ENCODE measurements at regions not wholly inside any gene's neighbourhood (a gene's known extent, or its start where the extent isn't known, plus 50 kb on each side); places are given as distances from the start of the nearest gene placed in this dataset.
A peak's percentile ranks its signal among the peaks of the same experiment; 100 is the strongest.

GRCh38 chr16:73365016-73365551 lies 317.2 kb upstream of the ZFHX3 start:
- no CpG with 5 or more reads among the region's 9 CpGs for WGBS (ENCODE audit: insufficient coverage, low lambda C conversion rate)
- Histone ChIP-seq H3K27me3 (ENCODE audit: control insufficient read depth, insufficient read depth, low read length) (no peaks in the 10 kb centered on the region), H3K27ac (ENCODE audit: low read length) (no peak overlapping the region), H3K36me3 (ENCODE audit: control insufficient read depth, insufficient read depth, low read length) (no peaks in the 10 kb centered on the region), H3K4me1 (ENCODE audit: control insufficient read depth, insufficient read depth, low read length) (peaks cover 10% of the 10 kb centered on the region), H3K9me3 (ENCODE audit: control insufficient read depth, low read depth, low read length) (no peaks in the 10 kb centered on the region), H3K4me3 (ENCODE audit: low read length) (no peak overlapping the region)
- DNase-seq = peak; percentile 60 to 81

DNA sequence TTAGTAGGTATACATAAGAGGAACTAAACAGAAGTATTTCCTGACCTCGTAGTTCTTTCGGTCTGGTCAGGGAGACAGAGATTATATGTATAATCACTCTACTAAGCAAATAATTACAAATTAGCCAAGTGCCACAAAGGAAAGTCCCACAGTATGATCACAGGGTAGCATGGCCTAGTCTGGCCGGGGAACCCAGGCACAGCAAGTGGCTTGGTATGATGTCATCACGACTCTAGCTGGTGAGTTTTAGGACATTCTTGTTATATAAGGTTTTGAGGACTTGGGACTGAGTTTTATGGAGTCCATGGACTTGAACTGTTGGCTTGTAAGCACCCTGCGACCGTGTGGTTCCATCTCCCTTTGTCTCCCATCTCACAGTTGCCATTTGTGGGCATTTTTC lies 316.5 kb upstream of the ZFHX3 start:
- Histone ChIP-seq H3K4me3 (ENCODE audit: low read length) (no peak overlapping the region), H3K27me3 (ENCODE audit: control insufficient read depth, insufficient read depth, low read length) (no peaks in the 10 kb centered on the region), H3K36me3 (ENCODE audit: control insufficient read depth, insufficient read depth, low read length) (no peaks in the 10 kb centered on the region), H3K9me3 (ENCODE audit: control insufficient read depth, low read depth, low read length) (no peaks in the 10 kb centered on the region), H3K4me1 (ENCODE audit: control insufficient read depth, insufficient read depth, low read length) (peaks cover 10% of the 10 kb centered on the region), H3K27ac (ENCODE audit: low read length) (no peak overlapping the region)
- peak in 1 of 2 donors; percentile 40 for DNase-seq
- WGBS (ENCODE audit: insufficient coverage, low lambda C conversion rate) = 60% methylated on average over 1 of the region's 6 CpGs

DNA sequence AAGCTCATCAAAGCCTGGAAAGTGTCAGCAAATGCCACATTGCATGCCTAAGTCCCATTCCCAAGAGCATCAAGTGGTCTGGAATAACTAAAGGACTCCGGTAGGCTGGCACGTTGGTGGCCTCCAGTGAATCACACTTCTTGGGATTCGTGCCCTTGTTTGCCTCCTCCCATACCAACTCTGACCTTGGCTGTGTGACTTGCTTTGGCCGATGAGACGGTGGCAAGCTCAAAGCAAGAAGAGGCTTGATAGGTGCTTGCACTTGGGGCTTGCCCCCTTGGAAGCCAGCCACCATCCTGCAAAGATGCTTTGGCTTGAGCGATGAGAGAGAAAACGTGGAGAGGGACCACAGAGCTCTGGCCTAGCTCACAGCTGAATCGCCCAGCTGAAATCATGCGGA lies 313.1 kb upstream of the ZFHX3 start:
- H3K27me3 ChIP-seq (ENCODE audit: control insufficient read depth, insufficient read depth, low read length) = no peaks in the 10 kb centered on the region
- H3K27ac ChIP-seq (ENCODE audit: low read length) = no peak overlapping the region
- WGBS (ENCODE audit: insufficient coverage, low lambda C conversion rate) = 100% methylated on average over 1 of the region's 9 CpGs
- no peaks in the 10 kb centered on the region for H3K9me3 ChIP-seq (ENCODE audit: control insufficient read depth, low read depth, low read length)
- H3K4me1 ChIP-seq (ENCODE audit: control insufficient read depth, insufficient read depth, low read length) = peaks cover 10% of the 10 kb centered on the region
- DNase-seq = no peak
- no peak overlapping the region for H3K4me3 ChIP-seq (ENCODE audit: low read length)
- no peaks in the 10 kb centered on the region for H3K36me3 ChIP-seq (ENCODE audit: control insufficient read depth, insufficient read depth, low read length)

DNA sequence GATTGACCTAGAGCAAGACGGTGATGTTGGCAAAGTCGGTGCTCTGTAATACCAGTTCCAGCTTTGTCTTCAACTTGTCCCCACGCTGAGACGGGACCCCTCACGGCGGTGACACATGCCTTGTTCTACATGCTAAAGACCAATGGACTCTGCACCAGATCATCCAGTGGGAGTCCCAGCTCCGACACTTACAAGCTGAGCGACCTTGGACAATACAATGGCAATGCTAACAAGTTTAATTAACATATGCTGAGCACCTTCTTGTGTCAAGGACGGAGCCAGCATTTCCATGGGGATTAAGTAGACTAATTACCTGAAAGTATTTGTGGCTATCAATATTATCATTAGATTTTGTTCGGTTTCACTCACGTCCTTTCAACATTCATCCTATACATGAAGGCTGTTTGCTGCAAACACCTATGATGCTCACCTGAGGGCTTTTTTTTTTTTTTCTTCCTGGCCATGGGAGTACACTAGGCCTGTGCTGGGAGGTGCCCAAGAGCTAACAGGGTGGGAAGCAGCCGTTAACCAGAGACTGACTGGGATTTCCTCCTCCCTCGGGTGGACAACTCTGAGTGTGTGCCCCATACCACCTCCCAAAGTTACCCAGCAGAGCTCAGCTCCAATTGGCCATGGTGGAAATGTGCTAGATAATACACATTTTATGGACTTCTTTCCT lies 308.6 kb upstream of the ZFHX3 start:
- Histone ChIP-seq H3K4me1 (ENCODE audit: control insufficient read depth, insufficient read depth, low read length) (no peaks in the 10 kb centered on the region), H3K4me3 (ENCODE audit: low read length) (no peak overlapping the region), H3K36me3 (ENCODE audit: control insufficient read depth, insufficient read depth, low read length) (no peaks in the 10 kb centered on the region), H3K27ac (ENCODE audit: low read length) (no peak overlapping the region), H3K9me3 (ENCODE audit: control insufficient read depth, low read depth, low read length) (no peaks in the 10 kb centered on the region), H3K27me3 (ENCODE audit: control insufficient read depth, insufficient read depth, low read length) (peaks cover 3% of the 10 kb centered on the region)
- WGBS (ENCODE audit: insufficient coverage, low lambda C conversion rate) = no CpG with 5 or more reads among the region's 13 CpGs
- DNase-seq = no peak

- Histone ChIP-seq H3K36me3 (ENCODE audit: control insufficient read depth, insufficient read depth, low read length) (no peaks in the 10 kb centered on the region), H3K27ac (ENCODE audit: low read length) (no peak overlapping the region), H3K4me1 (ENCODE audit: control insufficient read depth, insufficient read depth, low read length) (no peaks in the 10 kb centered on the region), H3K4me3 (ENCODE audit: low read length) (no peak overlapping the region), H3K9me3 (ENCODE audit: control insufficient read depth, low read depth, low read length) (no peaks in the 10 kb centered on the region), H3K27me3 (ENCODE audit: control insufficient read depth, insufficient read depth, low read length) (peaks cover 3% of the 10 kb centered on the region)
- DNase-seq = no peak
- WGBS (ENCODE audit: insufficient coverage, low lambda C conversion rate) = 100% methylated on average over 2 of the region's 10 CpGs
Observed at GRCh38 chr16:73355981-73356380, 308.1 kb upstream of the ZFHX3 start.

DNA sequence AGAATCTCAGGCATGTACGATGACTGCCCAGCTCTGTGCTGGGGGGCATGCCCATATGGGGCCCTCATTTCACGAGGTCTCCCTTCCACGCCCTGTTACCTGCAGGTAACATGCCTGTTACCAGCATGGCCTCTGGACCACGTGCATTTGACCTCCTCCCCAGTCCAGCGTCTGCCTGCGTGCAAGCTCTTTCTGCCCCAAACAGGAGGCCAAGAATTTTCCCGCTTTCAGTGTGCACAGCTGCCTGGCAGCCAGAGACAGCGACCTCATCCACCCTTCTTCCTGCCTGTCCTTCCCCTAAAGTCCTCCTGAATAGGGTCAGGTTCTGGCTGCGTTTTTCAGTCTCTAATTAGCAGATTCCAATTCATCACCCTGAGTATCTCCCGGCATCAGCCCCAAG lies 306.5 kb upstream of the ZFHX3 start:
- Histone ChIP-seq H3K4me1 (ENCODE audit: control insufficient read depth, insufficient read depth, low read length) (no peaks in the 10 kb centered on the region), H3K36me3 (ENCODE audit: control insufficient read depth, insufficient read depth, low read length) (no peaks in the 10 kb centered on the region), H3K27ac (ENCODE audit: low read length) (no peak overlapping the region), H3K27me3 (ENCODE audit: control insufficient read depth, insufficient read depth, low read length) (peaks cover 3% of the 10 kb centered on the region), H3K9me3 (ENCODE audit: control insufficient read depth, low read depth, low read length) (no peaks in the 10 kb centered on the region), H3K4me3 (ENCODE audit: low read length) (no peak overlapping the region)
- no peak for DNase-seq
- no CpG with 5 or more reads among the region's 10 CpGs for WGBS (ENCODE audit: insufficient coverage, low lambda C conversion rate)

GRCh38 chr16:73350707-73351452 lies 303.0 kb upstream of the ZFHX3 start:
- WGBS (ENCODE audit: insufficient coverage, low lambda C conversion rate) = 80% methylated on average over 1 of the region's 18 CpGs
- no peak overlapping the region for H3K27ac ChIP-seq (ENCODE audit: low read length)
- DNase-seq = no peak
- H3K27me3 ChIP-seq (ENCODE audit: control insufficient read depth, insufficient read depth, low read length) = peaks cover 3% of the 10 kb centered on the region
- no peaks in the 10 kb centered on the region for H3K36me3 ChIP-seq (ENCODE audit: control insufficient read depth, insufficient read depth, low read length)
- no peaks in the 10 kb centered on the region for H3K9me3 ChIP-seq (ENCODE audit: control insufficient read depth, low read depth, low read length)
- H3K4me1 ChIP-seq (ENCODE audit: control insufficient read depth, insufficient read depth, low read length) = peaks cover 3% of the 10 kb centered on the region
- H3K4me3 ChIP-seq (ENCODE audit: low read length) = no peak overlapping the region

GRCh38 chr16:73347500-73348375 lies 299.8 kb upstream of the ZFHX3 start:
- peaks cover 3% of the 10 kb centered on the region for H3K4me1 ChIP-seq (ENCODE audit: control insufficient read depth, insufficient read depth, low read length)
- peak in 1 of 2 donors; percentile 29 for DNase-seq
- no peaks in the 10 kb centered on the region for H3K9me3 ChIP-seq (ENCODE audit: control insufficient read depth, low read depth, low read length)
- no peak overlapping the region for H3K4me3 ChIP-seq (ENCODE audit: low read length)
- 82% methylated on average over 4 of the region's 7 CpGs for WGBS (ENCODE audit: insufficient coverage, low lambda C conversion rate)
- H3K36me3 ChIP-seq (ENCODE audit: control insufficient read depth, insufficient read depth, low read length) = no peaks in the 10 kb centered on the region
- H3K27ac ChIP-seq (ENCODE audit: low read length) = no peak overlapping the region
- no peaks in the 10 kb centered on the region for H3K27me3 ChIP-seq (ENCODE audit: control insufficient read depth, insufficient read depth, low read length)

- 81% methylated on average over 4 of the region's 6 CpGs for WGBS (ENCODE audit: insufficient coverage, low lambda C conversion rate)
- no peak for DNase-seq
- no peaks in the 10 kb centered on the region for H3K9me3 ChIP-seq (ENCODE audit: control insufficient read depth, low read depth, low read length)
Observed at GRCh38 chr16:73339821-73340220, 291.9 kb upstream of the ZFHX3 start.

More at GRCh38 chr16:73339821-73340220, 291.9 kb upstream of the ZFHX3 start:
- no peak overlapping the region for H3K27ac ChIP-seq (ENCODE audit: low read length)
- H3K4me3 ChIP-seq (ENCODE audit: low read length) = no peak overlapping the region
- H3K4me1 ChIP-seq (ENCODE audit: control insufficient read depth, insufficient read depth, low read length) = no peaks in the 10 kb centered on the region
- no peaks in the 10 kb centered on the region for H3K27me3 ChIP-seq (ENCODE audit: control insufficient read depth, insufficient read depth, low read length)
- H3K36me3 ChIP-seq (ENCODE audit: control insufficient read depth, insufficient read depth, low read length) = no peaks in the 10 kb centered on the region

Measured in large intestine (tissue), 3 donors.